Panc1 (cell line): ENCODE measurements at regions not wholly inside any gene's neighbourhood (a gene's known extent, or its start where the extent isn't known, plus 50 kb on each side); places are given as distances from the start of the nearest gene placed in this dataset.

Experiments used
- ATAC-seq: fragments of 200-7000 bp; cut with Tn5 transposase; 2 replicates; pipeline ENCODE4 v1.9.1; 2020; ENCODE audit warnings: mild to moderate bottlenecking, moderate library complexity
- BruUV-seq: library from RNA; stranded (reverse); fragments of 400-500 nt; replicated peaks from 2 replicates; lab custom pipeline; 2021; lab: Mats Ljungman, UMichigan
- CTCF ChIA-PET: fragments of 300-600 bp; sonication (Branson Sonifier 250); formaldehyde crosslinking; loops from one replicate; lab custom pipeline; 2022; ENCODE audit warnings: antibody characterized with exemption; lab: Charles Lee
- POLR2A ChIA-PET: fragments of 300-600 bp; sonication (Branson Sonifier 250); formaldehyde crosslinking; loops from one replicate; lab custom pipeline; 2022; ENCODE audit warnings: antibody characterized with exemption; lab: Charles Lee
- DNase-seq: peaks from one replicate; pipeline ENCODE4 v3.0.0-alpha.2; 2010; ENCODE audit warnings: low read depth, low spot score
- H3K27ac ChIP-seq: 2 replicates; pipeline ENCODE4 v1.5.1; 2011; ENCODE audit warnings: mild to moderate bottlenecking, low read length, inconsistent platforms
- H3K27me3 ChIP-seq: fragments of 200-500 bp; sonication (Bioruptor generic); 2 replicates; pipeline ENCODE4 v1.6.0; 2014; ENCODE audit warnings: low read length, inconsistent platforms; ENCODE audit not compliant: control insufficient read depth, insufficient read depth
- H3K36me3 ChIP-seq: fragments of 200-500 bp; sonication (Bioruptor generic); 2 replicates; pipeline ENCODE4 v1.5.1; 2014; ENCODE audit warnings: inconsistent platforms, mild to moderate bottlenecking, low read length, moderate library complexity; ENCODE audit not compliant: control insufficient read depth, insufficient read depth
- H3K4me1 ChIP-seq: 2 replicates; pipeline ENCODE4 v1.5.1; 2011; ENCODE audit warnings: inconsistent platforms, mild to moderate bottlenecking, low read length, moderate library complexity; ENCODE audit not compliant: control insufficient read depth, insufficient read depth
- H3K4me3 ChIP-seq, 2 experiments: 2 replicates each; pipeline ENCODE4 v1.5.1; 2011 to 2012; ENCODE audit warnings: low read depth in 2 of 2, low read length in 2 of 2, mild to moderate bottlenecking in 2 of 2, inconsistent platforms in 1 of 2, moderate library complexity in 1 of 2
- H3K9me3 ChIP-seq: fragments of 200-500 bp; sonication (Bioruptor generic); 2 replicates; pipeline ENCODE4 v1.5.1; 2014; ENCODE audit warnings: low read depth, mild to moderate bottlenecking, inconsistent platforms, low read length, moderate library complexity; ENCODE audit not compliant: control insufficient read depth, insufficient read depth
- POLR2AphosphoS5 ChIP-seq: IDR thresholded peaks from 2 replicates; pipeline ENCODE4 v1.6.1; 2012; ENCODE audit warnings: mild to moderate bottlenecking, low read depth, low read length, moderate library complexity
- SIN3A ChIP-seq: IDR thresholded peaks from 2 replicates; pipeline ENCODE4 v1.6.1; 2012; ENCODE audit warnings: low read depth, mild to moderate bottlenecking, low read length, moderate library complexity, borderline replicate concordance; ENCODE audit not compliant: insufficient read depth
- TCF7L2 ChIP-seq: IDR thresholded peaks from 2 replicates; pipeline ENCODE4 v1.6.1; 2011; ENCODE audit warnings: mild to moderate bottlenecking, low read depth, low read length, inconsistent platforms
- in situ Hi-C: cut with HindIII; loops from 2 replicates; pipeline ENCODE4 v1.10.0; 2016; ENCODE audit warnings: low sequenced_read_pairs, low pct_unique_long_range_greater_than_20kb
- intact Hi-C: fragments of 100-400 bp; cut with micrococcal nuclease; formaldehyde crosslinking; loops from one replicate; pipeline ENCODE4 v1.10.0; 2022; ENCODE audit not compliant: unreplicated experiment
- TF ChIP-seq, protein P1 (sequence below): fragments of 450-650 bp; IDR thresholded peaks from 2 replicates; pipeline ENCODE4 v1.5.1; 2017; ENCODE audit warnings: mild to moderate bottlenecking
- TF ChIP-seq, protein P2 (sequence below), 2 experiments: IDR thresholded peaks; 2 replicates each; pipeline ENCODE4 v1.6.1; 2011 to 2012; ENCODE audit warnings: low read depth in 2 of 2, control low read depth in 1 of 2, low read length in 1 of 2, mild to moderate bottlenecking in 1 of 2, moderate library complexity in 1 of 2; ENCODE audit not compliant: insufficient read depth in 1 of 2

DNA sequence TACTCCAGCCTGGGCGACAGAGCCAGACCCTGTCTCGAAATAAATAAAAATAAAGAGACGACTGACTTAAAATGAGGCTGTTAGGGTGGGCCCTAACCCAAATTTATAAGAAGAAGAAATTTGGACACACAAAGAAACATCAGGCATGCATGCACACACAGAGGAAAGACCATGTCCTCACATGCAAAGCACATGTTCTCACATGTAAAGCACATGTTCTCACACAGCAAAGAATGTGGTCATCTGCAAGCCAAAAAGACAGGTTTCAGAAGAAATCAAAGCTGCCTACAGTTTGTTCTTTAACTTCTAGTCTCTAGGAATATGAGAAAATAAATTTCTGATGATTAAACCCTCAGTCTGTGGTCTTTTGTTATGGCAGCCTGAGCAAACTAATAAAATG, 132.3 kb upstream of the CRIM1 start:
- BruUV-seq: no TSS peak
- CTCF ChIA-PET: no interaction called here
- Histone ChIP-seq H3K4me1 (no peaks in the 10 kb centered on the region), H3K36me3 (no peaks in the 10 kb centered on the region), H3K27ac (no peak overlapping the region), H3K27me3 (no peaks in the 10 kb centered on the region), H3K9me3 (no peaks in the 10 kb centered on the region), H3K4me3 (no peak overlapping the region)
- DNase-seq: no peak
- in situ Hi-C loops: no loop called here
- no peak for ATAC-seq
- intact Hi-C loops: no loop called here
- TF ChIP-seq TCF7L2 (no peak), POLR2AphosphoS5 (no peak), SIN3A (no peak)
- TF ChIP-seq, protein P1, sequence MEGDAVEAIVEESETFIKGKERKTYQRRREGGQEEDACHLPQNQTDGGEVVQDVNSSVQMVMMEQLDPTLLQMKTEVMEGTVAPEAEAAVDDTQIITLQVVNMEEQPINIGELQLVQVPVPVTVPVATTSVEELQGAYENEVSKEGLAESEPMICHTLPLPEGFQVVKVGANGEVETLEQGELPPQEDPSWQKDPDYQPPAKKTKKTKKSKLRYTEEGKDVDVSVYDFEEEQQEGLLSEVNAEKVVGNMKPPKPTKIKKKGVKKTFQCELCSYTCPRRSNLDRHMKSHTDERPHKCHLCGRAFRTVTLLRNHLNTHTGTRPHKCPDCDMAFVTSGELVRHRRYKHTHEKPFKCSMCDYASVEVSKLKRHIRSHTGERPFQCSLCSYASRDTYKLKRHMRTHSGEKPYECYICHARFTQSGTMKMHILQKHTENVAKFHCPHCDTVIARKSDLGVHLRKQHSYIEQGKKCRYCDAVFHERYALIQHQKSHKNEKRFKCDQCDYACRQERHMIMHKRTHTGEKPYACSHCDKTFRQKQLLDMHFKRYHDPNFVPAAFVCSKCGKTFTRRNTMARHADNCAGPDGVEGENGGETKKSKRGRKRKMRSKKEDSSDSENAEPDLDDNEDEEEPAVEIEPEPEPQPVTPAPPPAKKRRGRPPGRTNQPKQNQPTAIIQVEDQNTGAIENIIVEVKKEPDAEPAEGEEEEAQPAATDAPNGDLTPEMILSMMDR: no peak
- TF ChIP-seq, protein P2, sequence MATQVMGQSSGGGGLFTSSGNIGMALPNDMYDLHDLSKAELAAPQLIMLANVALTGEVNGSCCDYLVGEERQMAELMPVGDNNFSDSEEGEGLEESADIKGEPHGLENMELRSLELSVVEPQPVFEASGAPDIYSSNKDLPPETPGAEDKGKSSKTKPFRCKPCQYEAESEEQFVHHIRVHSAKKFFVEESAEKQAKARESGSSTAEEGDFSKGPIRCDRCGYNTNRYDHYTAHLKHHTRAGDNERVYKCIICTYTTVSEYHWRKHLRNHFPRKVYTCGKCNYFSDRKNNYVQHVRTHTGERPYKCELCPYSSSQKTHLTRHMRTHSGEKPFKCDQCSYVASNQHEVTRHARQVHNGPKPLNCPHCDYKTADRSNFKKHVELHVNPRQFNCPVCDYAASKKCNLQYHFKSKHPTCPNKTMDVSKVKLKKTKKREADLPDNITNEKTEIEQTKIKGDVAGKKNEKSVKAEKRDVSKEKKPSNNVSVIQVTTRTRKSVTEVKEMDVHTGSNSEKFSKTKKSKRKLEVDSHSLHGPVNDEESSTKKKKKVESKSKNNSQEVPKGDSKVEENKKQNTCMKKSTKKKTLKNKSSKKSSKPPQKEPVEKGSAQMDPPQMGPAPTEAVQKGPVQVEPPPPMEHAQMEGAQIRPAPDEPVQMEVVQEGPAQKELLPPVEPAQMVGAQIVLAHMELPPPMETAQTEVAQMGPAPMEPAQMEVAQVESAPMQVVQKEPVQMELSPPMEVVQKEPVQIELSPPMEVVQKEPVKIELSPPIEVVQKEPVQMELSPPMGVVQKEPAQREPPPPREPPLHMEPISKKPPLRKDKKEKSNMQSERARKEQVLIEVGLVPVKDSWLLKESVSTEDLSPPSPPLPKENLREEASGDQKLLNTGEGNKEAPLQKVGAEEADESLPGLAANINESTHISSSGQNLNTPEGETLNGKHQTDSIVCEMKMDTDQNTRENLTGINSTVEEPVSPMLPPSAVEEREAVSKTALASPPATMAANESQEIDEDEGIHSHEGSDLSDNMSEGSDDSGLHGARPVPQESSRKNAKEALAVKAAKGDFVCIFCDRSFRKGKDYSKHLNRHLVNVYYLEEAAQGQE (IDR thresholded peaks at IDR 0.05; ENCODE audit: insufficient read depth in 1 of 2, low read depth in 2 of 2, low read length in 1 of 2): no peak
- POLR2A ChIA-PET: no interaction called here

DNA sequence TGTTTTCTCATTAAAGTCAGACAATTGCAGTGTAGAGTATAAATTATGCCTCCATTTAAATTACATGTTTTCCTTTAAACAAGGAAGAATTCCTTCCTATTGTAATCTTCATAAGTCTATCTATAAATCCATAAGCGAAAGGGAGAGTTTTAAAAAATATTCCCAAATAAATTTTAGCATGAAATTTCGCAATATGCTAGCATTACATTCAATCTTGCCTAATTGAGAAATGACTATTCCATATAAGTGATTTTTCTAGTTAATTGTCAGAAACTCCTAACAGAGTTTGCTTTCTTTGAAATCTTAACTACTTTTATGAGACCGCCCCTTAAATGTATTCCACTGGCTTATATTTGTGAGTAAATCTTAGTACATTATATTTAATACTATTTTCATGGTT, 133.1 kb upstream of the CRIM1 start:
- TF ChIP-seq POLR2AphosphoS5: no peak
- TF ChIP-seq, protein P1: no peak
- no peak for TF ChIP-seq TCF7L2
- TF ChIP-seq, protein P2 (IDR thresholded peaks at IDR 0.05; ENCODE audit: insufficient read depth in 1 of 2, low read depth in 2 of 2, low read length in 1 of 2): no peak
- TF ChIP-seq SIN3A: no peak
- H3K27ac ChIP-seq: no peak overlapping the region
- H3K4me3 ChIP-seq: no peak overlapping the region
- intact Hi-C loops: no loop called here
- in situ Hi-C loops: no loop called here
- ChIA-PET POLR2A (no interaction called here), CTCF (no interaction called here)
- no peaks in the 10 kb centered on the region for H3K36me3 ChIP-seq
- no peak for ATAC-seq
- H3K27me3 ChIP-seq: no peaks in the 10 kb centered on the region
- no peak for DNase-seq
- no peaks in the 10 kb centered on the region for H3K4me1 ChIP-seq
- BruUV-seq: no TSS peak
- H3K9me3 ChIP-seq: no peaks in the 10 kb centered on the region
